DOHH2 (cell line): ENCODE measurements at regions not wholly inside any gene's neighbourhood (a gene's known extent, or its start where the extent isn't known, plus 50 kb on each side); places are given as distances from the start of the nearest gene placed in this dataset.

ENCODE experiments used
- CTCF ChIP-seq: fragments of 200-600 bp; sonication (generic); IDR thresholded peaks from one replicate; pipeline ENCODE4 v1.5.1; 2014; ENCODE audit warnings: antibody characterized with exemption, mild to moderate bottlenecking, low read depth, low read length; ENCODE audit not compliant: poor library complexity, severe bottlenecking
- EZH2phosphoT487 ChIP-seq: fragments of 200-600 bp; sonication (generic); IDR thresholded peaks from 2 replicates; pipeline ENCODE4 v1.6.1; 2017; ENCODE audit warnings: borderline replicate concordance, mild to moderate bottlenecking, antibody characterized with exemption, low read length, moderate library complexity, mixed read lengths

GRCh38 chr6:1079525-1079924 lies 232.4 kb upstream of the FOXQ1 start:
- TF ChIP-seq CTCF (no peak), EZH2phosphoT487 (no peak)
